Activated naive CD4-positive, alpha-beta T cell treated with anti-CD3 and anti-CD28 coated beads for 36 hours (primary cell): ENCODE measurements at regions not wholly inside any gene's neighbourhood (a gene's known extent, or its start where the extent isn't known, plus 50 kb on each side); places are given as distances from the start of the nearest gene placed in this dataset. TPM values are rescaled to one million over a fixed set of nuclear protein-coding genes. Genes with fewer than 3 reads are reported as not detected.

Experiments
- CTCF ChIA-PET: fragments of 350-600 bp; sonication (Branson Sonifier 250); formaldehyde crosslinking; loops from one replicate; lab custom pipeline; 2021; ENCODE audit warnings: antibody characterized with exemption; lab: Charles Lee
- DNase-seq: peaks from one replicate; pipeline ENCODE4 v3.0.0-alpha.2; 2020
- H3K27ac Mint-ChIP-seq: one replicate; pipeline ENCODE4 v1.8.0; 2021; ENCODE audit warnings: mild to moderate bottlenecking, mixed read lengths
- H3K27me3 Mint-ChIP-seq: one replicate; pipeline ENCODE4 v1.8.0; 2021; ENCODE audit warnings: low read depth, mixed read lengths
- H3K36me3 Mint-ChIP-seq: one replicate; pipeline ENCODE4 v1.8.0; 2021; ENCODE audit warnings: low read depth, mixed read lengths
- H3K4me1 Mint-ChIP-seq: one replicate; pipeline ENCODE4 v1.8.0; 2021; ENCODE audit warnings: low read depth, mixed read lengths
- H3K4me3 Mint-ChIP-seq: one replicate; pipeline ENCODE4 v1.8.0; 2021; ENCODE audit warnings: mild to moderate bottlenecking, moderate library complexity, mixed read lengths
- H3K9me3 Mint-ChIP-seq: one replicate; pipeline ENCODE4 v1.8.0; 2021; ENCODE audit warnings: mixed read lengths
- intact Hi-C: fragments of 100-400 bp; cut with micrococcal nuclease; formaldehyde crosslinking; loops from one replicate; pipeline ENCODE4 v1.15.1; 2023
- microRNA-seq: library from miRNA; unstranded; fragments of <30 nt; microRNA quantifications from one replicate; pipeline ENCODE4 v1.2.0, GENCODE V29; 2022; ENCODE audit warnings: borderline microRNAs expressed, borderline replicate concordance

- CTCF ChIA-PET: no interaction called here
- H3K27me3 Mint-ChIP-seq: peaks cover 2% of the 10 kb centered on the region
- no peaks in the 10 kb centered on the region for H3K36me3 Mint-ChIP-seq
- no peak overlapping the region for H3K4me3 Mint-ChIP-seq
- no peaks in the 10 kb centered on the region for H3K9me3 Mint-ChIP-seq
- DNase-seq: no peak
- no peak overlapping the region for H3K27ac Mint-ChIP-seq
- no peaks in the 10 kb centered on the region for H3K4me1 Mint-ChIP-seq
- intact Hi-C loops: no loop called here
Observed at GRCh38 chrX:140933874-140934655, 68.3 kb upstream of the SPANXB1 start.

GRCh38 chrX:140943513-140943912 lies 58.9 kb upstream of the SPANXB1 start:
- CTCF ChIA-PET: no interaction called here
- H3K27ac Mint-ChIP-seq: no peak overlapping the region

GRCh38 chrX:140944710-140945109 lies 57.7 kb upstream of the SPANXB1 start:
- no peak overlapping the region for H3K4me3 Mint-ChIP-seq
- H3K27me3 Mint-ChIP-seq: no peaks in the 10 kb centered on the region
- H3K9me3 Mint-ChIP-seq: no peaks in the 10 kb centered on the region
- H3K27ac Mint-ChIP-seq: no peak overlapping the region
- intact Hi-C loops: no loop called here
- H3K36me3 Mint-ChIP-seq: no peaks in the 10 kb centered on the region
- CTCF ChIA-PET: no interaction called here
- no peak for DNase-seq
- no peaks in the 10 kb centered on the region for H3K4me1 Mint-ChIP-seq

More at GRCh38 chrX:140943513-140943912, 58.9 kb upstream of the SPANXB1 start:
- Mint-ChIP-seq H3K27me3 (no peaks in the 10 kb centered on the region), H3K4me1 (no peaks in the 10 kb centered on the region), H3K4me3 (no peak overlapping the region), H3K36me3 (no peaks in the 10 kb centered on the region), H3K9me3 (no peaks in the 10 kb centered on the region)
- no peak for DNase-seq
- intact Hi-C loops: no loop called here

GRCh38 chrX:140948827-140949226 lies 53.6 kb upstream of the SPANXB1 start:
- H3K9me3 Mint-ChIP-seq: no peaks in the 10 kb centered on the region
- CTCF ChIA-PET: no interaction called here
- no peaks in the 10 kb centered on the region for H3K36me3 Mint-ChIP-seq
- no peaks in the 10 kb centered on the region for H3K27me3 Mint-ChIP-seq
- H3K27ac Mint-ChIP-seq: no peak overlapping the region
- intact Hi-C loops: no loop called here
- no peaks in the 10 kb centered on the region for H3K4me1 Mint-ChIP-seq
- H3K4me3 Mint-ChIP-seq: no peak overlapping the region
- no peak for DNase-seq

GRCh38 chrX:140949233-140949632 lies 53.2 kb upstream of the SPANXB1 start:
- intact Hi-C loops: no loop called here
- CTCF ChIA-PET: no interaction called here
- Mint-ChIP-seq H3K27ac (no peak overlapping the region), H3K4me1 (no peaks in the 10 kb centered on the region), H3K27me3 (no peaks in the 10 kb centered on the region), H3K4me3 (no peak overlapping the region), H3K36me3 (no peaks in the 10 kb centered on the region), H3K9me3 (no peaks in the 10 kb centered on the region)
- DNase-seq: no peak

Small RNAs in the stretch of these regions (microRNA-seq; reads per million reads assigned to microRNA genes)
- gene MIR320D2: not detected
